ENCODE measurements at regions not wholly inside any gene's neighbourhood (a gene's known extent, or its start where the extent isn't known, plus 50 kb on each side); places are given as distances from the start of the nearest gene placed in this dataset.

- no peak for DNase-seq (ENCODE audit: low read depth in 3 of 3)
Observed at GRCh38 chr5:133829786-133830185, 138.6 kb downstream of the C5orf15 start.

DNA sequence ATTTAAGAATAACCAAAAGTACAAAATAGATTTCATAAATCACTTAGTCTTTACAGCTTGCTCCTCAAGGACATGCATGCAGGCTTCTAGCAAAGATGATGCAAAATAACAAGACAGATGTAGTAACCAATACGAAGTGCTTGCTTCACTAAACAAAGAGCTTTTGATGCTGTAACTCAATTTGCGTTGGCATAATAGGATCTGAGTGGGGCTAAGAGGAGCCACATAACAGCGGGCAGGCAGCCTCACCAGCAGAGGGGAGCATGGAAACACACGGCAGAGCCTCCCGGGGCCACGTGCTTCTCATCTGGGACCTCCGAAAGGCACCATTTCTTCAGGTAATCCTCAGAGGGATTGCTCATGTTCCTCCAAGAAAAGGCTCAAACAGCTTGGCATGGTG is 139.7 kb downstream of the C5orf15 start:
- DNase-seq (ENCODE audit: low read depth in 3 of 3): no peak

GRCh38 chr5:133827830-133828229 is 140.6 kb downstream of the C5orf15 start:
- DNase-seq (ENCODE audit: low read depth in 3 of 3): no peak

DNA sequence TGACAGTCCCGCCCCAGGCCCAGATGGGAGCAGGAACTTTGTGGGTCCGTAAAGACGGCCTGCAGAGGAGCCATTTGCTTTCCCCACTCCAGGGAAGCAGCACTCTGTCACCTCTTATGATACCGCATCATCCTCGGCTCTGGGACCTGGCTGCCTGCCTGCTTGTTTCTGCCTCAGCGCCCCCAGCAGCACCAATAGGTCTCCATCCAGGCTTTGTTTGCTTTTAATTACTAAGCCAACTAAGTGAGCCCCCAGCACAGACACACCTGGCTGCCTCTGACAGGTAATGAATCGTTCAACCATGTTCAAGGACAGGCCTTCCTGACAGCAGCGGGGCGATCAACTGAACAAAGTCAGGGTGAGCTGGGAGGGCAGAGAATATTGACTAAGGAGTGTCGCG is 141.4 kb downstream of the C5orf15 start:
- DNase-seq (ENCODE audit: low read depth in 3 of 3): no peak

- DNase-seq (ENCODE audit: low read depth in 3 of 3): no peak
Observed at GRCh38 chr5:133825631-133826289, 142.7 kb downstream of the C5orf15 start.

DNA sequence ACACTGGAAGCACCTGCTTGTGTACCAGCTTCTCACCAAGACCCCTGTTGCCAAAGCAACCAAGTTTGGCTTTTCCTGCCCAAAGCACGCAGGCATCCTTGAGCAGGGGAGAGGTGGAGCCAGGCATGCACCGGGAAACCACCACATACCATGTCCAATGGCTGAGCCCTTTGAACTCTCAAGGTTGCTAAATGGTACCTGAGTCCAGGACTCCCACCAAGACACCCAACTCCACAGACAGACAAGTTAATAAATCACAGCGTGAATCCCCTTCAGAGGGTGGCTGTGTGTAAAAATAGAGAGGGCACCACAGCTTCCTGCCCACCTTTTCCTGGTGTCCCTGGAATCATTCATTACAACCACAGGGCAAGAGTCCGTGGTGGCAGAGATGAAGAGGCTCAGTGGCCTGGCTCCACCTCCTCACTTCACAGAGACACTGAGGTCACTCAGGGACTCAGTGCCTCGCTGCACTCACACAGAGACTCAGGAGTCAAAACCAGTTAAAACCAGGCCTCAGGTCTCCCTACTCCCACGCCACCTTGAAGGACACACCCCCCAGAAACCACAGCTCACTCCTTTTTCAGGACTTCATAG is 143.7 kb downstream of the C5orf15 start:
- no peak for DNase-seq (ENCODE audit: low read depth in 3 of 3)

- DNase-seq (ENCODE audit: low read depth in 3 of 3): no peak
Observed at GRCh38 chr5:133821889-133822288, 146.5 kb downstream of the C5orf15 start.

GRCh38 chr5:133821311-133821741 is 147.1 kb downstream of the C5orf15 start:
- no peak for DNase-seq (ENCODE audit: low read depth in 3 of 3)

DNA sequence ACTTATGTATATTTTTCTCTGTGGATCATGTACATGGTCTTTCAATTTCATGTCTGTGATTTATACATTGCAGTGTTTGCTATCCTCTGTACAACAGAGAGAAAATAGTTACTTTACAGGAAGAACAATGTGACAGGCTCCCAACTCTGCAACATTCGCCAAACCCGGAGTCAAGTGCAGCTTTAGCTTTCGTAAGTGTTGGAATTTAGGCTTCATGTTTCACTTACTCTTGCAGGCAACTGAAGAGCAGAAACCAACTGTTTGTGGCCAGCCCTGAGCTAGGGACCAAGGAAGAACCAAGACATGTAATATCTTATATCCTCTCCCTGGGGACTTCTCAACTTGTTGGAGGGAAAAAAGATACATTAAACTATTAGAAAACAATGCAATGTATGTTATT is 147.9 kb downstream of the C5orf15 start:
- no peak for DNase-seq (ENCODE audit: low read depth in 3 of 3)

- DNase-seq (ENCODE audit: low read depth in 3 of 3): no peak
Observed at GRCh38 chr5:133819977-133820471, 148.4 kb downstream of the C5orf15 start.

GRCh38 chr5:133818869-133819600 is 149.4 kb downstream of the C5orf15 start:
- DNase-seq (ENCODE audit: low read depth in 3 of 3): no peak

- DNase-seq (ENCODE audit: low read depth in 3 of 3): no peak
Observed at GRCh38 chr5:133818031-133818431, 150.4 kb downstream of the C5orf15 start.

DNA sequence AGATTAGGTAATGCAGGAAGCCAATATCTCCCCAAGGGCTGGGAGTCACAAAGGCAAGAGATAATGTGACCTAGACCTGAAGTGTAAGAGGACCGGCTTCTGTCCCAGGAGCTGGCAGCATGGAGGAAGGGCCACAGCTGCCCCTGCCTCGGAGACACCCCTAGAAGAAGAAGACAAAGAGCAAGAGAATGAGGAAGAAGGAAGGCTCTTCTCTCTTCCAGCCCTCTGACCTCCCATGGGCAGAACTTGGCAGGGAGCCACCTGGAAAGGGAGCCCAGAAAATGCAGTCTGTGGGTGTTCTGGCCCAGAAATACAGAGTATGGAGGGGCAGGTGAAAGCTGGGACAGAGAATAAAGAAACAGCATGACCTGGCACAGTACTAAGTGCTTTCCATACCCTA is 151.0 kb downstream of the C5orf15 start:
- DNase-seq (ENCODE audit: low read depth in 3 of 3): no peak

DNA sequence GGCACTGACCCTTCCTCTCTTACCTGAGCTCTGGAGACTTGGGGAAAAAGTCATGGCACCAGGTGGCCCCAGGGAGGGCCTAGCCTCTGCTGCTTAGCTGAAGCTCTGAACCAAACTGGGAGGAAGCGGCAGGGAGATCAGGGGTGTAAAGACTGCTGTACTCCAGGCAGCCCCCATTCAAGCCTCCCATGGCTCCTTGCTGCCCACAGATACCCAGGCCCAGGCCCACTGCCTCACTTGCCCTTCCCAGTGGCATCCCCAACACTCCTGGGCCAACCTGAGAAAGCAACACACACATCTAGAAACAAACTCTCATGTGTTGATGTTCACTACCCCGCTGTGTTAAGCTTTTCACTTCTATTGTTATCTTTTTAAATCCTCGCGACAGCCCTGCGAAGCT is 151.6 kb downstream of the C5orf15 start:
- DNase-seq (ENCODE audit: low read depth in 3 of 3): no peak

- DNase-seq (ENCODE audit: low read depth in 3 of 3): no peak
Observed at GRCh38 chr5:133814152-133814551, 154.3 kb downstream of the C5orf15 start.

DNA sequence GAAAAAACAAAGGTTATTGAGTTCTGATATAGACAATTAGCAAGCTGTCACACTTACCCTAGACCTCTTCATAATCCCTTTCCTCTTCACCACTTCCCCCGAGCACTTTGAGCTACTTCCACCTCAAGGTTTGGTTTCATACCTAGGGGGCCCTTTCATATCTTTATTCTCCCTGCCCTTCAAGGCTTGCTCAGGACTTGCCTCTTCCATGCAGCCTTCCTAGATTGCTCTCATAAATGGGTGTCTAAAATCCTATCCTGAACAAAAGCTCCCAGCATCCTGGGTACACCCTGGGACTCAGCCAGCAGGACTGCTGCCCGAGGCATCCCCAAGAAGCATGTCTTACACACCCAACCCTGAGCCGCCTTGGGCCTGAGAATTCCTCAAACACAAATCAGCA is 157.3 kb downstream of the C5orf15 start:
- DNase-seq (ENCODE audit: low read depth in 3 of 3): no peak

DNA sequence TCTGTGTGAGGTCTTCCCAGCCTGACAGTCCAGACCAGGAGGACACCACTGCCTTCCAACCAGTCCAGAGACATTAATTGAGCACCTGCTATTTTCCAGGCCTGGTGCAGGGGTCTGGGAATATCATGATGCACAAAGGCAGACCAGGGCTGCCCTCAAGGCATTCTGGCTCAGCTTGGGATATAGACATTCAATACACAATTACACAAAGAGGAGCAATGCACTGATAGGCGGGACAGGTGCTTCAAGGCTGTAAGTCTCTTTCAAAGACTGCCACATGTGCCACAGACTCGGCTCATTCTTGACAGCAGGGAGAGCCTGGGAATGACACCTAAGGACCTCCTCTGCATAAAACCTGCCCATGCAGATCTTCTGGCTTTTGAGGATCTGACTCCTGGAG is 158.6 kb downstream of the C5orf15 start:
- no peak for DNase-seq (ENCODE audit: low read depth in 3 of 3)

GRCh38 chr5:133807348-133807747 is 161.1 kb downstream of the C5orf15 start:
- no peak for DNase-seq (ENCODE audit: low read depth in 3 of 3)

DNA sequence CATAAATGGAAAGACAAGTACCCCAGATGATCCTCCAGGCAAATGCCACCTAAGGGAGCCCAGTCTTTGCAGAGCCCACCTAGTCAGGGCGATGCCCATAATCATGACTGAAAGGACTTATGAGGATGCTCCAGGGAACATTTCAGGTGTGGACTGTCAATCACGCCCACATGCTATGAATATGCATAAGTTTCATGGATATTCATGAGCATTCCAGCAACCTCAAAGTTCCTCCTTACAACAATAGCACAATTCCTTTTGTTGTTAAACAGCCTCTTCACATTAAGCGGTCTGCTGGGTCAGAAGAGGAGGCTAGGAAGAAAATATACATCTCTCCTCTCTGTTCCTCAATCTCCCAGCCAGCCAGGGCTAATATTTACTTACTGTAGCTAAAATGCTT is 161.6 kb downstream of the C5orf15 start:
- no peak for DNase-seq (ENCODE audit: low read depth in 3 of 3)

- DNase-seq (ENCODE audit: low read depth in 3 of 3): no peak
Observed at GRCh38 chr5:133801955-133802751, 166.3 kb downstream of the C5orf15 start.

- DNase-seq (ENCODE audit: low read depth in 3 of 3): no peak
Observed at GRCh38 chr5:133801431-133801830, 167.0 kb downstream of the C5orf15 start.

GRCh38 chr5:133799571-133800237 is 168.7 kb downstream of the C5orf15 start:
- DNase-seq (ENCODE audit: low read depth in 3 of 3): no peak
